ENCODE measurements at regions not wholly inside any gene's neighbourhood (a gene's known extent, or its start where the extent isn't known, plus 50 kb on each side); places are given as distances from the start of the nearest gene placed in this dataset.
A peak's percentile ranks its signal among the peaks of the same experiment; 100 is the strongest.

- 84% methylated on average over 1 of the region's 1 CpG for WGBS
- DNase-seq, result no peak
- H3K27me3 ChIP-seq (ENCODE audit: control insufficient read depth, insufficient read depth), result no peaks in the 10 kb centered on the region
- no peaks in the 10 kb centered on the region for H3K9me3 ChIP-seq (ENCODE audit: control insufficient read depth, low read length)
- no peaks in the 10 kb centered on the region for H3K4me1 ChIP-seq (ENCODE audit: control insufficient read depth, insufficient read depth, low read length)
- H3K27ac ChIP-seq (ENCODE audit: low read length), result no peak overlapping the region
- ATAC-seq, result no peak
- H3K4me3 ChIP-seq (ENCODE audit: low read length), result no peak overlapping the region
- intact Hi-C loops (cut with DNase I), result no loop called here
These were observed 944.6 kb upstream of the LRRTM1 start for GRCh38 chr2:81249152-81249551.

GRCh38 chr2:81247648-81248047, 943.1 kb upstream of the LRRTM1 start:
- H3K9me3 ChIP-seq (ENCODE audit: control insufficient read depth, low read length), result no peaks in the 10 kb centered on the region
- H3K27me3 ChIP-seq (ENCODE audit: control insufficient read depth, insufficient read depth), result no peaks in the 10 kb centered on the region
- WGBS, result 84% methylated on average over 3 of the region's 3 CpGs
- DNase-seq (no peak), ATAC-seq (no peak)
- H3K4me1 ChIP-seq (ENCODE audit: control insufficient read depth, insufficient read depth, low read length), result no peaks in the 10 kb centered on the region
- no peak overlapping the region for H3K27ac ChIP-seq (ENCODE audit: low read length)
- intact Hi-C loops (cut with DNase I), result no loop called here
- no peak overlapping the region for H3K4me3 ChIP-seq (ENCODE audit: low read length)

- intact Hi-C loops (cut with DNase I), result no loop called here
- no peak overlapping the region for H3K4me3 ChIP-seq (ENCODE audit: low read length)
- H3K27ac ChIP-seq (ENCODE audit: low read length), result no peak overlapping the region
- no peaks in the 10 kb centered on the region for H3K9me3 ChIP-seq (ENCODE audit: control insufficient read depth, low read length)
- 54% methylated on average over 2 of the region's 2 CpGs for WGBS
- DNase-seq (no peak), ATAC-seq (no peak)
- H3K27me3 ChIP-seq (ENCODE audit: control insufficient read depth, insufficient read depth), result no peaks in the 10 kb centered on the region
- no peaks in the 10 kb centered on the region for H3K4me1 ChIP-seq (ENCODE audit: control insufficient read depth, insufficient read depth, low read length)
These were observed 937.9 kb upstream of the LRRTM1 start for GRCh38 chr2:81242501-81242900.

GRCh38 chr2:81238462-81238861, 933.9 kb upstream of the LRRTM1 start:
- WGBS, result 66% methylated on average over 2 of the region's 2 CpGs
- no peak overlapping the region for H3K4me3 ChIP-seq (ENCODE audit: low read length)
- no peak for ATAC-seq
- H3K4me1 ChIP-seq (ENCODE audit: control insufficient read depth, insufficient read depth, low read length), result no peaks in the 10 kb centered on the region
- intact Hi-C loops (cut with DNase I), result no loop called here
- H3K9me3 ChIP-seq (ENCODE audit: control insufficient read depth, low read length), result no peaks in the 10 kb centered on the region
- DNase-seq, result no peak
- H3K27me3 ChIP-seq (ENCODE audit: control insufficient read depth, insufficient read depth), result no peaks in the 10 kb centered on the region
- no peak overlapping the region for H3K27ac ChIP-seq (ENCODE audit: low read length)

- no peaks in the 10 kb centered on the region for H3K27me3 ChIP-seq (ENCODE audit: control insufficient read depth, insufficient read depth)
- H3K4me1 ChIP-seq (ENCODE audit: control insufficient read depth, insufficient read depth, low read length), result no peaks in the 10 kb centered on the region
- no peak for DNase-seq
- intact Hi-C loops (cut with DNase I), result no loop called here
- no peak for ATAC-seq
- no peaks in the 10 kb centered on the region for H3K9me3 ChIP-seq (ENCODE audit: control insufficient read depth, low read length)
- H3K27ac ChIP-seq (ENCODE audit: low read length), result no peak overlapping the region
- 74% methylated on average over 1 of the region's 1 CpG for WGBS
- H3K4me3 ChIP-seq (ENCODE audit: low read length), result no peak overlapping the region
These were observed 931.0 kb upstream of the LRRTM1 start for GRCh38 chr2:81235601-81236000.

GRCh38 chr2:81234711-81235110, 930.2 kb upstream of the LRRTM1 start:
- Histone ChIP-seq H3K4me1 (ENCODE audit: control insufficient read depth, insufficient read depth, low read length) (no peaks in the 10 kb centered on the region), H3K27me3 (ENCODE audit: control insufficient read depth, insufficient read depth) (no peaks in the 10 kb centered on the region), H3K27ac (ENCODE audit: low read length) (no peak overlapping the region), H3K9me3 (ENCODE audit: control insufficient read depth, low read length) (no peaks in the 10 kb centered on the region), H3K4me3 (ENCODE audit: low read length) (no peak overlapping the region)
- DNase-seq, result no peak
- WGBS, result 66% methylated on average over 1 of the region's 1 CpG
- intact Hi-C loops (cut with DNase I), result no loop called here
- ATAC-seq, result no peak

GRCh38 chr2:81225756-81226155, 921.2 kb upstream of the LRRTM1 start:
- ATAC-seq (no peak), DNase-seq (no peak)
- Histone ChIP-seq H3K9me3 (ENCODE audit: control insufficient read depth, low read length) (no peaks in the 10 kb centered on the region), H3K27ac (ENCODE audit: low read length) (no peak overlapping the region), H3K27me3 (ENCODE audit: control insufficient read depth, insufficient read depth) (no peaks in the 10 kb centered on the region), H3K4me1 (ENCODE audit: control insufficient read depth, insufficient read depth, low read length) (no peaks in the 10 kb centered on the region), H3K4me3 (ENCODE audit: low read length) (no peak overlapping the region)
- 56% methylated on average over 4 of the region's 4 CpGs for WGBS
- intact Hi-C loops (cut with DNase I), result no loop called here

- H3K4me3 ChIP-seq (ENCODE audit: low read length), result no peak overlapping the region
- no peak overlapping the region for H3K27ac ChIP-seq (ENCODE audit: low read length)
- no peaks in the 10 kb centered on the region for H3K9me3 ChIP-seq (ENCODE audit: control insufficient read depth, low read length)
- no peak for DNase-seq
- WGBS, result 70% methylated on average over 2 of the region's 2 CpGs
- intact Hi-C loops (cut with DNase I), result no loop called here
- no peaks in the 10 kb centered on the region for H3K27me3 ChIP-seq (ENCODE audit: control insufficient read depth, insufficient read depth)
- no peak for ATAC-seq
- no peaks in the 10 kb centered on the region for H3K4me1 ChIP-seq (ENCODE audit: control insufficient read depth, insufficient read depth, low read length)
These were observed 909.0 kb upstream of the LRRTM1 start for GRCh38 chr2:81213598-81213997.

GRCh38 chr2:81206216-81206615, 901.7 kb upstream of the LRRTM1 start:
- H3K9me3 ChIP-seq (ENCODE audit: control insufficient read depth, low read length), result no peaks in the 10 kb centered on the region
- ATAC-seq, result no peak
- no peak overlapping the region for H3K27ac ChIP-seq (ENCODE audit: low read length)
- H3K4me3 ChIP-seq (ENCODE audit: low read length), result no peak overlapping the region
- intact Hi-C loops (cut with DNase I), result no loop called here
- 72% methylated on average over 5 of the region's 5 CpGs for WGBS
- no peak for DNase-seq
- H3K27me3 ChIP-seq (ENCODE audit: control insufficient read depth, insufficient read depth), result no peaks in the 10 kb centered on the region
- H3K4me1 ChIP-seq (ENCODE audit: control insufficient read depth, insufficient read depth, low read length), result no peaks in the 10 kb centered on the region

- DNase-seq (peak in 1 of 3 donors; percentile 4), ATAC-seq (peak in 1 of 2 donors; percentile 33)
- no peak overlapping the region for H3K27ac ChIP-seq (ENCODE audit: low read length)
- intact Hi-C loops (cut with DNase I), result no loop called here
- H3K27me3 ChIP-seq (ENCODE audit: control insufficient read depth, insufficient read depth), result no peaks in the 10 kb centered on the region
- no peaks in the 10 kb centered on the region for H3K9me3 ChIP-seq (ENCODE audit: control insufficient read depth, low read length)
- no peaks in the 10 kb centered on the region for H3K4me1 ChIP-seq (ENCODE audit: control insufficient read depth, insufficient read depth, low read length)
- no peak overlapping the region for H3K4me3 ChIP-seq (ENCODE audit: low read length)
- WGBS, result 94% methylated on average over 30 of the region's 30 CpGs
These were observed 892.5 kb upstream of the LRRTM1 start for GRCh38 chr2:81196933-81197628.

GRCh38 chr2:81196383-81196851, 891.9 kb upstream of the LRRTM1 start:
- ATAC-seq (no peak), DNase-seq (peak in 1 of 3 donors; percentile 4)
- no peaks in the 10 kb centered on the region for H3K4me1 ChIP-seq (ENCODE audit: control insufficient read depth, insufficient read depth, low read length)
- intact Hi-C loops (cut with DNase I), result no loop called here
- H3K9me3 ChIP-seq (ENCODE audit: control insufficient read depth, low read length), result no peaks in the 10 kb centered on the region
- no peaks in the 10 kb centered on the region for H3K27me3 ChIP-seq (ENCODE audit: control insufficient read depth, insufficient read depth)
- 94% methylated on average over 25 of the region's 25 CpGs for WGBS
- no peak overlapping the region for H3K27ac ChIP-seq (ENCODE audit: low read length)
- H3K4me3 ChIP-seq (ENCODE audit: low read length), result no peak overlapping the region
